GM12891 (cell line): ENCODE measurements at regions not wholly inside any gene's neighbourhood (a gene's known extent, or its start where the extent isn't known, plus 50 kb on each side); places are given as distances from the start of the nearest gene placed in this dataset.

Source experiments
- PAX5 ChIP-seq: IDR thresholded peaks from 2 replicates; pipeline ENCODE4 v1.6.1; 2011; ENCODE audit warnings: low read length, moderate library complexity, mild to moderate bottlenecking; ENCODE audit not compliant: insufficient read depth, severe bottlenecking
- POLR2A ChIP-seq: IDR thresholded peaks from 2 replicates; pipeline ENCODE4 v1.6.1; 2011; ENCODE audit warnings: low read depth, low read length, control low read depth
- POLR2AphosphoS5 ChIP-seq: IDR thresholded peaks from 2 replicates; pipeline ENCODE4 v1.6.1; 2011; ENCODE audit warnings: low read depth, low read length, control low read depth
- POU2F2 ChIP-seq: IDR thresholded peaks from 2 replicates; pipeline ENCODE4 v1.6.1; 2011; ENCODE audit warnings: low read depth, mild to moderate bottlenecking, control low read depth, low read length, moderate library complexity
- SPI1 ChIP-seq: IDR thresholded peaks from 2 replicates; pipeline ENCODE4 v1.6.1; 2011; ENCODE audit warnings: low read depth, low read length, control low read depth

GRCh38 chr18:34097312-34097711, 127.4 kb downstream of the NOL4 start:
- no peak for TF ChIP-seq POLR2A
- TF ChIP-seq POLR2AphosphoS5 = no peak
- TF ChIP-seq POU2F2 = no peak
- no peak for TF ChIP-seq SPI1
- TF ChIP-seq PAX5 = no peak
